Activated CD8-positive, alpha-beta memory T cell treated with anti-CD3 and anti-CD28 coated beads, Interleukin-2, amount 10 ng/mL, durations not matched to agents 7 days and 5 days (primary cell): ENCODE measurements at regions not wholly inside any gene's neighbourhood (a gene's known extent, or its start where the extent isn't known, plus 50 kb on each side); places are given as distances from the start of the nearest gene placed in this dataset.

Experiments
- ATAC-seq: fragments of 150-1000 bp; cut with Tn5 transposase; one replicate; pipeline ENCODE4 v1.10.0; 2021; ENCODE audit warnings: moderate library complexity
- CTCF ChIA-PET: fragments of 350-600 bp; sonication (Branson Sonifier 250); formaldehyde crosslinking; loops from one replicate; lab custom pipeline; 2021; ENCODE audit warnings: antibody characterized with exemption; lab: Charles Lee
- DNase-seq: peaks from one replicate; pipeline ENCODE4 v3.0.0-alpha.2; 2020
- H3K27ac Mint-ChIP-seq: one replicate; pipeline ENCODE4 v1.8.0; 2021; ENCODE audit warnings: mild to moderate bottlenecking, mixed read lengths
- H3K27me3 Mint-ChIP-seq: one replicate; pipeline ENCODE4 v1.8.0; 2021; ENCODE audit warnings: mixed read lengths
- H3K36me3 Mint-ChIP-seq: one replicate; pipeline ENCODE4 v1.8.0; 2021; ENCODE audit warnings: mild to moderate bottlenecking, mixed read lengths
- H3K4me1 Mint-ChIP-seq: one replicate; pipeline ENCODE4 v1.8.0; 2021; ENCODE audit warnings: mixed read lengths
- H3K4me3 Mint-ChIP-seq: one replicate; pipeline ENCODE4 v1.8.0; 2021; ENCODE audit warnings: mild to moderate bottlenecking, moderate library complexity, mixed read lengths
- H3K9me3 Mint-ChIP-seq: one replicate; pipeline ENCODE4 v1.8.0; 2022; ENCODE audit warnings: low read depth, mixed read lengths

- peaks cover 28% of the 10 kb centered on the region for H3K27me3 Mint-ChIP-seq
- no peaks in the 10 kb centered on the region for H3K4me1 Mint-ChIP-seq
- H3K4me3 Mint-ChIP-seq = no peak overlapping the region
- DNase-seq (no peak), ATAC-seq (no peak)
- CTCF ChIA-PET = no interaction called here
- no peaks in the 10 kb centered on the region for H3K9me3 Mint-ChIP-seq
- H3K36me3 Mint-ChIP-seq = no peaks in the 10 kb centered on the region
- no peak overlapping the region for H3K27ac Mint-ChIP-seq
These were observed 172.4 kb downstream of the SP3 start for GRCh38 chr2:173792741-173793140.

GRCh38 chr2:173793709-173794565, 171.2 kb downstream of the SP3 start:
- Mint-ChIP-seq H3K9me3 (no peaks in the 10 kb centered on the region), H3K4me3 (no peak overlapping the region), H3K27ac (no peak overlapping the region), H3K27me3 (peaks cover 28% of the 10 kb centered on the region), H3K36me3 (no peaks in the 10 kb centered on the region), H3K4me1 (no peaks in the 10 kb centered on the region)
- no peak for DNase-seq
- ATAC-seq = no peak
- CTCF ChIA-PET = no interaction called here

- CTCF ChIA-PET = no interaction called here
- DNase-seq (no peak), ATAC-seq (no peak)
- Mint-ChIP-seq H3K4me1 (no peaks in the 10 kb centered on the region), H3K36me3 (no peaks in the 10 kb centered on the region), H3K27me3 (peaks cover 24% of the 10 kb centered on the region), H3K9me3 (no peaks in the 10 kb centered on the region), H3K4me3 (no peak overlapping the region), H3K27ac (no peak overlapping the region)
These were observed 167.4 kb downstream of the SP3 start for GRCh38 chr2:173797586-173798263.

- H3K4me1 Mint-ChIP-seq = no peaks in the 10 kb centered on the region
- no peaks in the 10 kb centered on the region for H3K9me3 Mint-ChIP-seq
- CTCF ChIA-PET = no interaction called here
- H3K27ac Mint-ChIP-seq = no peak overlapping the region
- no peak overlapping the region for H3K4me3 Mint-ChIP-seq
- H3K27me3 Mint-ChIP-seq = peaks cover 9% of the 10 kb centered on the region
- DNase-seq (no peak), ATAC-seq (no peak)
- H3K36me3 Mint-ChIP-seq = no peaks in the 10 kb centered on the region
These were observed 162.7 kb downstream of the SP3 start for GRCh38 chr2:173802518-173802917.

GRCh38 chr2:173803449-173803848, 161.7 kb downstream of the SP3 start:
- Mint-ChIP-seq H3K4me1 (no peaks in the 10 kb centered on the region), H3K27ac (no peak overlapping the region), H3K9me3 (no peaks in the 10 kb centered on the region), H3K4me3 (no peak overlapping the region), H3K36me3 (no peaks in the 10 kb centered on the region), H3K27me3 (peaks cover 9% of the 10 kb centered on the region)
- CTCF ChIA-PET = no interaction called here
- DNase-seq (no peak), ATAC-seq (no peak)

GRCh38 chr2:173806761-173807160, 158.4 kb downstream of the SP3 start:
- H3K36me3 Mint-ChIP-seq = no peaks in the 10 kb centered on the region
- CTCF ChIA-PET = no interaction called here
- H3K4me3 Mint-ChIP-seq = no peak overlapping the region
- no peaks in the 10 kb centered on the region for H3K9me3 Mint-ChIP-seq
- ATAC-seq = no peak
- no peaks in the 10 kb centered on the region for H3K27me3 Mint-ChIP-seq
- no peak overlapping the region for H3K27ac Mint-ChIP-seq
- no peaks in the 10 kb centered on the region for H3K4me1 Mint-ChIP-seq
- DNase-seq = no peak

GRCh38 chr2:173808718-173809117, 156.5 kb downstream of the SP3 start:
- ATAC-seq = no peak
- CTCF ChIA-PET = no interaction called here
- Mint-ChIP-seq H3K27me3 (peaks cover 6% of the 10 kb centered on the region), H3K4me3 (no peak overlapping the region), H3K27ac (no peak overlapping the region), H3K36me3 (no peaks in the 10 kb centered on the region), H3K4me1 (no peaks in the 10 kb centered on the region), H3K9me3 (no peaks in the 10 kb centered on the region)
- no peak for DNase-seq

- CTCF ChIA-PET = no interaction called here
- H3K27me3 Mint-ChIP-seq = peaks cover 8% of the 10 kb centered on the region
- no peak overlapping the region for H3K27ac Mint-ChIP-seq
- ATAC-seq (no peak), DNase-seq (no peak)
- H3K9me3 Mint-ChIP-seq = no peaks in the 10 kb centered on the region
- no peaks in the 10 kb centered on the region for H3K36me3 Mint-ChIP-seq
- no peaks in the 10 kb centered on the region for H3K4me1 Mint-ChIP-seq
- no peak overlapping the region for H3K4me3 Mint-ChIP-seq
These were observed 152.9 kb downstream of the SP3 start for GRCh38 chr2:173812321-173812720.

- CTCF ChIA-PET = no interaction called here
- H3K27me3 Mint-ChIP-seq = peaks cover 8% of the 10 kb centered on the region
- H3K36me3 Mint-ChIP-seq = no peaks in the 10 kb centered on the region
- H3K27ac Mint-ChIP-seq = no peak overlapping the region
- no peaks in the 10 kb centered on the region for H3K4me1 Mint-ChIP-seq
- H3K4me3 Mint-ChIP-seq = no peak overlapping the region
- no peak for DNase-seq
- no peaks in the 10 kb centered on the region for H3K9me3 Mint-ChIP-seq
- ATAC-seq = no peak
These were observed 150.9 kb downstream of the SP3 start for GRCh38 chr2:173814306-173814705.

- no peak overlapping the region for H3K27ac Mint-ChIP-seq
- CTCF ChIA-PET = no interaction called here
- no peak overlapping the region for H3K4me3 Mint-ChIP-seq
- H3K36me3 Mint-ChIP-seq = no peaks in the 10 kb centered on the region
- H3K9me3 Mint-ChIP-seq = no peaks in the 10 kb centered on the region
- ATAC-seq = no peak
- peaks cover 18% of the 10 kb centered on the region for H3K27me3 Mint-ChIP-seq
- no peaks in the 10 kb centered on the region for H3K4me1 Mint-ChIP-seq
- no peak for DNase-seq
These were observed 149.4 kb downstream of the SP3 start for GRCh38 chr2:173815772-173816171.

GRCh38 chr2:173817582-173817981, 147.6 kb downstream of the SP3 start:
- DNase-seq (no peak), ATAC-seq (no peak)
- Mint-ChIP-seq H3K4me3 (no peak overlapping the region), H3K4me1 (no peaks in the 10 kb centered on the region), H3K27ac (no peak overlapping the region), H3K36me3 (no peaks in the 10 kb centered on the region), H3K27me3 (peaks cover 25% of the 10 kb centered on the region), H3K9me3 (no peaks in the 10 kb centered on the region)
- CTCF ChIA-PET = no interaction called here

- H3K27me3 Mint-ChIP-seq = peaks cover 26% of the 10 kb centered on the region
- no peaks in the 10 kb centered on the region for H3K36me3 Mint-ChIP-seq
- no peak for DNase-seq
- H3K4me1 Mint-ChIP-seq = no peaks in the 10 kb centered on the region
- H3K9me3 Mint-ChIP-seq = no peaks in the 10 kb centered on the region
- H3K4me3 Mint-ChIP-seq = no peak overlapping the region
- ATAC-seq = no peak
- CTCF ChIA-PET = no interaction called here
- no peak overlapping the region for H3K27ac Mint-ChIP-seq
These were observed 146.9 kb downstream of the SP3 start for GRCh38 chr2:173818285-173818684.

GRCh38 chr2:173819852-173820251, 145.3 kb downstream of the SP3 start:
- no peak overlapping the region for H3K4me3 Mint-ChIP-seq
- no peak for ATAC-seq

GRCh38 chr2:173821451-173821850, 143.7 kb downstream of the SP3 start:
- no peaks in the 10 kb centered on the region for H3K9me3 Mint-ChIP-seq
- no peak overlapping the region for H3K27ac Mint-ChIP-seq
- H3K4me3 Mint-ChIP-seq = no peak overlapping the region
- H3K4me1 Mint-ChIP-seq = no peaks in the 10 kb centered on the region
- DNase-seq (no peak), ATAC-seq (no peak)
- CTCF ChIA-PET = no interaction called here
- no peaks in the 10 kb centered on the region for H3K36me3 Mint-ChIP-seq
- peaks cover 28% of the 10 kb centered on the region for H3K27me3 Mint-ChIP-seq

More at GRCh38 chr2:173819852-173820251, 145.3 kb downstream of the SP3 start:
- H3K4me1 Mint-ChIP-seq = no peaks in the 10 kb centered on the region
- H3K27ac Mint-ChIP-seq = no peak overlapping the region
- H3K36me3 Mint-ChIP-seq = no peaks in the 10 kb centered on the region
- CTCF ChIA-PET = no interaction called here
- peaks cover 28% of the 10 kb centered on the region for H3K27me3 Mint-ChIP-seq
- DNase-seq = no peak
- no peaks in the 10 kb centered on the region for H3K9me3 Mint-ChIP-seq
